ENCODE measurements at regions not wholly inside any gene's neighbourhood (a gene's known extent, or its start where the extent isn't known, plus 50 kb on each side); places are given as distances from the start of the nearest gene placed in this dataset.

- no peak for DNase-seq (ENCODE audit: low spot score)
These were observed 262.3 kb upstream of the HES1 start for GRCh38 chr3:193873426-193874201.

GRCh38 chr3:193874512-193874911 is 261.4 kb upstream of the HES1 start:
- no peak for DNase-seq (ENCODE audit: low spot score)

- no peak for DNase-seq (ENCODE audit: low spot score)
These were observed 260.9 kb upstream of the HES1 start for GRCh38 chr3:193874997-193875593.

- no peak for DNase-seq (ENCODE audit: low spot score)
These were observed 260.2 kb upstream of the HES1 start for GRCh38 chr3:193875601-193876321.

GRCh38 chr3:193879099-193879863 is 256.7 kb upstream of the HES1 start:
- DNase-seq (ENCODE audit: low spot score): no peak

- no peak for DNase-seq (ENCODE audit: low spot score)
These were observed 256.1 kb upstream of the HES1 start for GRCh38 chr3:193879864-193880242.

GRCh38 chr3:193882091-193882490 is 253.9 kb upstream of the HES1 start:
- no peak for DNase-seq (ENCODE audit: low spot score)

GRCh38 chr3:193883551-193883950 is 252.4 kb upstream of the HES1 start:
- no peak for DNase-seq (ENCODE audit: low spot score)

GRCh38 chr3:193884027-193884426 is 251.9 kb upstream of the HES1 start:
- no peak for DNase-seq (ENCODE audit: low spot score)

- peak; percentile 67 for DNase-seq (ENCODE audit: low spot score)
These were observed 251.3 kb upstream of the HES1 start for GRCh38 chr3:193884652-193885051.

GRCh38 chr3:193885832-193886231 is 250.1 kb upstream of the HES1 start:
- peak; percentile 92 for DNase-seq (ENCODE audit: low spot score)

- peak; percentile 58 for DNase-seq (ENCODE audit: low spot score)
These were observed 245.7 kb upstream of the HES1 start for GRCh38 chr3:193890016-193890897.

GRCh38 chr3:193894121-193894863 is 241.7 kb upstream of the HES1 start:
- no peak for DNase-seq (ENCODE audit: low spot score)

- no peak for DNase-seq (ENCODE audit: low spot score)
These were observed 240.5 kb upstream of the HES1 start for GRCh38 chr3:193895409-193895808.

- DNase-seq (ENCODE audit: low spot score): no peak
These were observed 239.5 kb upstream of the HES1 start for GRCh38 chr3:193896419-193896818.

- no peak for DNase-seq (ENCODE audit: low spot score)
These were observed 238.7 kb upstream of the HES1 start for GRCh38 chr3:193897288-193897687.

- no peak for DNase-seq (ENCODE audit: low spot score)
These were observed 238.2 kb upstream of the HES1 start for GRCh38 chr3:193897731-193898180.

GRCh38 chr3:193899001-193899400 is 236.9 kb upstream of the HES1 start:
- no peak for DNase-seq (ENCODE audit: low spot score)

- no peak for DNase-seq (ENCODE audit: low spot score)
These were observed 234.9 kb upstream of the HES1 start for GRCh38 chr3:193901007-193901406.
